CD4-positive, alpha-beta T cell treated with Interferon alpha-2 for 1 hour (primary cell): ENCODE measurements at regions not wholly inside any gene's neighbourhood (a gene's known extent, or its start where the extent isn't known, plus 50 kb on each side); places are given as distances from the start of the nearest gene placed in this dataset.

Experiments used
- DNase-seq, 2 donors: peaks; one replicate each; pipeline ENCODE4 v3.0.0-alpha.2; 2020 to 2022

GRCh38 chr3:23748398-23749110, 57.2 kb upstream of the UBE2E1 start:
- peak; percentile 37 to 69 for DNase-seq

DNA sequence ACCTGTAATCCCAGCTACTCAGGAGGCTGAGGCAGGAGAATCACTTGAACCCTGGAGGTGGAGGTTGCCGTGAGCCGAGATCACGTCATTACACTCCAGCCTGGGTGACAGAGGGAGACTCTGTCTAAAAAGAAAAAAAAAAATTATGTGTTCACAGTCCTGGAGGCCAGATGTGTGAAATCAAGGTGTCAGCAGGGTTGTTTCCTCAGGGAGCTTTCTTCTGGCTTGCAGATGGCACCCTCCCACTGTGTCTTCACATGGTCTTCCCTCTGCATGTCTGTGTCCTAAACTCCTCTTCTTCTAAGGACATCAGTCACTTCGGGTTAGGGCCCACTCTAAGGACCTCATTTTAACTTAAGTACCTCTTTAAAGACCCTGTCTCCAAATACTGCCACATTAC, 56.1 kb upstream of the UBE2E1 start:
- DNase-seq: no peak

DNA sequence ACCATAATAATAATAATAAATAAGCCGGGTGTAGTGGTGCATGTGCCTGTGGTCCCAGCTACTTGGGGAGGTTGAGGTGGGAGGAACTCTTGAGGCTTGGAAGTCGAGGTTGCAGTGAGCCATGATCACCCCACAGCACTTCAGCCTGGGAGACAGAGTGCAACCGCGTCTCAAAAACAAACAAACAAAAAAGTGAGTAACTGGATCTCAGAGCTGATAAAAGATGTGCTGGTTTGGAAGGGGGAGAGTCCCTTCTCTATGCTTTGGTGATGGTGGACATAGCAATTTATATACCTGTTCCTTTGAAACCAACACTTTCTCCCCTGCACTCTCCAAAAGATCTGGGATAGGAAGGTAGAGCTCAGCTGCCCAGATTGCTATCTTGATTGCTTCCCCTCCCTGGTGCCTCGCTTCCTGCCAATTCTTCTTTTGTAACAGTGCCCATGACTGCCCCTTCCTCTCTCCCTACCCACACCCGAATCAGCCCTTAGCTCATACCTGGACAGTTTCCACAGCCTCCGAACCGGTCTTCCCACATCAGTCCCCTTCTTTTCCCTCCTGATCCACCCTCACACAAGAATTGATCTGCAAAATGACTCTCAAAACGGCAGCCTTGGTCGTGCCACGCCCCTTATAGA, 55.1 kb upstream of the UBE2E1 start:
- DNase-seq: no peak

GRCh38 chr3:23751212-23751723, 54.5 kb upstream of the UBE2E1 start:
- no peak for DNase-seq

GRCh38 chr3:23752126-23752525, 53.6 kb upstream of the UBE2E1 start:
- no peak for DNase-seq

GRCh38 chr3:23754215-23754614, 51.5 kb upstream of the UBE2E1 start:
- no peak for DNase-seq
